Embryonic facial prominence (tissue), 1 donor: ENCODE measurements at regions not wholly inside any gene's neighbourhood (a gene's known extent, or its start where the extent isn't known, plus 50 kb on each side); places are given as distances from the start of the nearest gene placed in this dataset.

Source experiments
- DNase-seq: peaks from one replicate; pipeline ENCODE4 v3.0.0-alpha.2; 2016; ENCODE audit errors: extremely low spot score

DNA sequence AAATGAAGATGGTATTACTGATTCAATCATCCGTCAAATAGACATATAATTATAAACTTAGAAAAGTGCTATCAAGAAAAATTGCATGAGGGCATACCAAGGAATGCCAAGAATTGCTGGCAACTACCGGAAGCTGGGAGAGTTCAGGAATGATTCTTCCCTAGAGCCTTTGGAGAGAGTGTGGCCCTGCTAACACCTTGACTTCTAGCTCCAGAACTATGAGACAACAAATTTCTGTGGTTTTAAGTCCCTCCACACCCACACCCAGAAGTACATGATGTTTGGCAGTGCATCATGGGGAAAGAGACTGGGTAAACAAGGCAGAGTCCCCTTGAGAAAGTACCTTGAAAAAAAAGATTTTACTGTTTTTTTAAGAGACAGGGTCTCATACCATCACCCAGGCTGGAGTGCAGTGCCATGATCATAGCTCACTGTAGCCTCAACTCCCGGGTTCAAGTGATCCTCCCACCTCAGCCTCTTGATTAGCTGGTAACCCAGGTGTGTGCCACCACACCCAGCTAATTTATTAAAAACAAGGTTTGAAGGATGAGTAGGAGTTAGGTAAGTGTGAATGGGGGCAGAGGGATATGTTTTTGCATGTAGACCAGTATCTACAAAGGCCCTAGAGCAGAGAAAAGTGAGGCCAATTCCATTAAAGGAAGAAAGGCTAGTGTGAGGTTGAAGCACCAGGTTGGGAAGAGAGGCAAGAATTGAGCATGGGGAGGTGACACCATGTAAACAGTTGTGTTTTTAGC lies 53.1 kb downstream of the GSX2 start:
- no peak for DNase-seq

GRCh38 chr4:54155936-54156335 lies 56.0 kb downstream of the GSX2 start:
- no peak for DNase-seq

DNA sequence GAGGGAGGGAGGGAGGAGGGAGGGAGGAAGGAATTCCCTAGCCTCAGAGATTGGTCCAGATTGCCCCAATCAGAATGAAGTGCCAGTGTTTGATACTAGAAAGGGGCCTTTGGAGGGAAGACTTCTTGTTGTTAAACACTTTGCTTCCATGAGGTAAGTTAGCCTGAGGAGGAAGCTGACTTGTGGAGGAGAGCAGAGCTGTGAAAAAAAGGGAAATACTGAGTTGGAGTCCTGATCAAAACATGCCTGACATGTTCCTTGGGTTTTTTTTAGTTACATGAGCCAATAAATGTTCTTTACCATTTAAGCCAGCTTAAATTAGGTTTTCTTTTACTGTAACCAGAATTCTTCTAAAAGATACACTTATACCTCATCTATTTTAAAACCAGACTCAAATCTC lies 57.6 kb downstream of the GSX2 start:
- DNase-seq: no peak

DNA sequence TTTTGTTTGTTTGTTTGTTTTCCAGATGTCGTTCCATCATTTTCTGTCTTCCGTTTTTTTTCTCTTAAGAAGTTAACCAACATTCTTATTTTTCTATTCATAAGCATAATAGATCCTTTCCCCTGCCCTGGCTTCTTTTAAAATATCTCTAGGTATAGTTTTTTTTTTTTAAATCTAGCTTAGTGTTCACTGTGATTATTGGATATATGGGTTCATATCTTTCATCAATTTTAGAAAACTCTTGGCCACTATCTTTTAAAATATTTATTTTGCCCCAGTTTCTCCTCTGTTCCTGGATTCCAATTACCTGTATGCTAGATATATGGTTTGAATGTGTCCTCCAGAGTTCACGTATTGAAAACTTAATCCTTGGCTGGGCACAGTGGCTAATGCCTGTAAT lies 59.6 kb downstream of the GSX2 start:
- DNase-seq: no peak

GRCh38 chr4:54165011-54165410 lies 64.1 kb upstream of the PDGFRA start:
- no peak for DNase-seq

DNA sequence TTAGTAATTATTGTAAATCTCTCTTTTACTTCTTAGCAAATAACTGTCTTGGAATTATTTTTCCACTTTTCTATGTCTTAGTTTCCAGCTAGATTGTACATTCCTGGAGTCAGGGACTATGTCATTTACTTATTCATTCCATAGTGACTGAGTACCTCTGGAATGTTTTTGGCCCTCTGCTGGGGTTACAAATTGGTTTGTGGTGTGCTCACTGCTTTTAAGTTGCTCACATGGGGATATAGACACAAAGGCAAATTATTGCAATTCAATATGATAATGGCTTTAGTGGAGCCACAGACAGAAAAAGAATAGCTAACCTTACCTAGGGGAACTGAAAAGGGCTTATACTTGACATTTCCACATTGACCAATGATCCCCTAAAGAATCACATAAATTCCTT lies 63.7 kb upstream of the PDGFRA start:
- DNase-seq: peak; percentile 22

DNA sequence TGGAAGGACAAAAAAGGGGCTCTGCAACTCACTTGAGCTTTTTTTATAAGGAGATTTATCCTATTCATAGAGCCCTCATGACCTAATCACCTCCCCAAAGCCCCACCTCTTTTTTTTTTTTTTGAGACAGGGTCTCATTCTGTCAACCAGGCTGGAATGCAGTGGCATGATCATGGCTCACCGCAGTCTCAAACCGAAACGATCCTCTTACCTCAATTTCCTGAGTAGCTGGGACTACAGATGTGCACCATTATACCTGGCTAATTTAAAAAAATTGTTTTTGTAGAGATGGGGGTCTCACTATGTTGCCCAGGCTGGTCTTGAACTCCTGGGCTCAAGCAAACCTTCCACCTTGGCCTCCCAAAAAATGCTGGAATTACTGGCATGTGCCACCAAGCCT lies 61.6 kb upstream of the PDGFRA start:
- no peak for DNase-seq

DNA sequence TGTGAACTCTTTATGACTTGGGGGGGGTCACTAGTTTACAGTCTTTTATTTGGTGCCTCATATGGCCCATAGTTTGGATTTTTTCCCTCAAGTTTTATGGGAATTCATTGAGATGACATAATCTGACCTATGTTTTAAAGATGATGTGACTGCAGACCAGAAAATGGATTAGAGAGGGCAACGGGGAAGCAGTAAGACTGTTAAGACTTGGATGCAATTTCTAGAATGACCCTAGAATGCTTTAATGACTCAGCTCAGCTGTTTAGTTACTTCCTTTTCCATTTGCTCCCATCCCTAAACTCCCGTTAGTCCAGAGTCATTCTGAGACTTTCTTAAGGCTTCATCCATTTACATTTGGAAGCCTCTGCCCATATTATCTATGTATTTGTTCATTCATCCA lies 59.9 kb upstream of the PDGFRA start:
- DNase-seq: no peak

DNA sequence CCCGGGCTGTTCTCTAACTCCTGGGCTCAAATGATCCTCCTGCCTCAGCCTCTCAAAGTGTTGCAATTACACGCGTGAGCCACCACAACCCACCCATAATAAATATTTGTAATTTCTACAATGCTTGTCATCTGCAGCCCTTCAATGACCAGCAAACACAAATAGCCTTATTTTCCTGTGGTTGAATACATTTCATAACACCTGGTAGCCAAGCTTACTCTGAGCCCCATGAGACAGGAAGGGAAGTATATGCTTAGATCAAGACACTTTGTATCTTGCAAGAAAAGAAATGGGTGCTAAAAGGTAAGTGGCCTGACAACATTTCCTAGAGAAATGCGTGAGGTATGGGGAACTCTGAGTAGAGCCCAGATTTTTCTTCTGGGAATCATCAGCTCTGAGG lies 56.9 kb upstream of the PDGFRA start:
- DNase-seq: no peak

DNA sequence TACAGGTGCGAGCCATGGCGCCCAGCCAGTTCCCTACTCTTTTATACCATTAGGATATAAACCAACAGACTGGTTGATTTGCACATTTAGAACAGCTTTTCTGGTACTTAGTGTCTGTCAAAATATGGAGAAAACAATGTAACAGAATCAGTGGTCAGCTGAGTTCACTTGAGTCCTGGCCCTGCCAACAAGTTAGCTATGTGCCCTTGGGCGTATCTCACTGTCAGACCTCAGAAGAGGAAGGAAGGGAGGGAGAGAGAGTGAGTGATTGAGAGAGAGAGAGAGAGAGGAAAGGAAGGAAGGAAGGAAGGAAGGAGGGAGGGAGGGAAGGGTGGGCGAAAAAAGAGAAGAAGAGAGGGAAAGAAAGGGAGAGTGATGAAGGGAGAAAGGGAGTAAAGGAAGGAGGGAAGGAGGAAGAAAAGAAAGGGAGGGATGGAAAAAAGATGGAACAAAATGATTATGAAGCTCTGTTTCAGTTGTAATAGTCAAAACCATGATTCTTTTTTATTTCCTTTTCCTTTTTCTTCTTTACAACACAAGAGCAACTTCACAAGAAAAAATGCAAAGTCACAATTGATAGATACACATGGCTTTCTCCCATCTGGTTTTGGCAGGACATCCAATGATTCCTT lies 55.7 kb upstream of the PDGFRA start:
- no peak for DNase-seq

- DNase-seq: no peak
Observed at GRCh38 chr4:54176202-54176601, 52.9 kb upstream of the PDGFRA start.
